GM19395 (cell line): ENCODE measurements at regions not wholly inside any gene's neighbourhood (a gene's known extent, or its start where the extent isn't known, plus 50 kb on each side); places are given as distances from the start of the nearest gene placed in this dataset.

Source experiments
- ATAC-seq: cut with Tn5 transposase; IDR thresholded peaks from one replicate; pipeline ENCODE4 v1.9.1; 2021; ENCODE audit warnings: mild to moderate bottlenecking, moderate library complexity; ENCODE audit not compliant: unreplicated experiment

DNA sequence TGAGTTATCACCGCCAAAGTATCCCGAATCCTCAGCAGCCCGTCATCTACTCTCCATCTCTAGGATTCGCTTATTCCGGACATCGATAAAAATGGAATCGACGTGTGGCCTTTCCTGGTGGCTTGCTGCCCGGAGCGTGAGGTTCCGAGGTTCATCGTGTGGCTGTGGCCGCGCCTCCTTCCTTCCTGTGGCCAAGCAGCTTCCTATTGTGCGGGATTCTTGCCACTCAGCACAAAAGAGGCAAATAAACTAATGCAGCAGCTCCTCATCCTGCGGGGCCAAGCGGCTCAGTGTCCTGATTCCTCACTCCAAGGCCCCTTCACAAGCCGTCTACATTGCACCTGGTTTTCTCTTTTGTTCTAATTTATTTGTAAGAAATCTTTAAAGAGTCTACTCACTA is 800.9 kb downstream of the CDH9 start:
- no peak for ATAC-seq

DNA sequence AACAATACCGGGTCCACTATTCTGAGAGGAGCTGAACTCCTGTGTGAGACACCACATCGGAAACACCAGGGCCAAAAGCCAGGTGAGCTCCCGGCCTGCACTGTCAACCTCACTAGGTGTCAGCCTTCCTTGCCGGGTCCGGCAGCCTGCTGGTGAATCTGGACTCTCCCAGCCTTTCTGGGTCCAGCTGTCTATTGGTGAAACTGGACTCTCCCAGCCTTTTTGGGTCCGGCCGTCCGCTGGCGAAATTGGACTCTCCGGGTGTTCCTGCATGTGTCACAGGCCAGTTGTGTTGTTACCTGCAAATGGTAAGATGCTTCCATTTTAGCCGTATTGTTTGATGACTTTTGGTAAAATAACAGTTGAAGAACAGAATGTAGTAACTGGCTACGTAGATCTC is 801.5 kb downstream of the CDH9 start:
- no peak for ATAC-seq

DNA sequence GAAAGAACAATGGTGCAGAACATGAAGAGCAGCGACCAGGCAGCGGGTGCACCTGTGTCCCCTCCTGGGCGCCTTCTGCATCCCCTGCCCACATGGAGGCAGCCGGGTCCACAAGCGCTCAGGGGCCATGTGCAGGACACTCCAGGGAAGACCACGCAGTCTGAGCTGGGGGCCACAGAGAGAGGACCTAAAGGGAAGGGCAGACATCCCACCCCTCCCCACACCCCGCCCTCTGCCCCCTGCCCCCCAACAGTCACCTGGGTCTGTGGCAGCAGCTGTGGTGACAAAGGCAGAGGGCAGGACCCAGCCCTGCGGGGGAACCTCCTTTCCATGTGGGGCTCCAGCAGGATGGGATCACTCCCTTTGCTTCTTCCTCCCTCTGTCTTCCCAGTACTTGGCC is 805.7 kb downstream of the CDH9 start:
- ATAC-seq, result no peak

DNA sequence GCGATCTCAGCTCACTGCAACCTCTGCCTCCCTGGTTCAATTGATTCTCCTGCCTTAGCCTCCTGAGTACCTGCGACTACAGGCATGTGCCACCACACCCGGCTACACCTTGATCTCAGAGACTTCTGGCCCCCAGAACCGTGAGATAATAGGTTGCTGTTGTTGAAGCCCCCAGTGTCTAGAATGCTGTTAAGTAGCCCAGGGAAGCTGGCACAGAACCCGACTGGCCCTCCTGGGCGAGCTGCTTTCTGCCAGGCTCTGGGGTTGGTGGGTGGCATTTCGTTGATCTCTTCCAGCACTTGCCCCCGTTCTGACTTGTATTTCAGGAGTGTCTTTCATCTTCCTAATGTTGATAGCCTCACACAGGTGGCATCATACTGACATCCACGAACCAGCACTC is 807.1 kb downstream of the CDH9 start:
- ATAC-seq, result no peak

- ATAC-seq, result no peak
Measured at GRCh38 chr5:26229848-26230247, 808.5 kb downstream of the CDH9 start.

GRCh38 chr5:26227245-26227644 is 811.1 kb downstream of the CDH9 start:
- ATAC-seq, result no peak

DNA sequence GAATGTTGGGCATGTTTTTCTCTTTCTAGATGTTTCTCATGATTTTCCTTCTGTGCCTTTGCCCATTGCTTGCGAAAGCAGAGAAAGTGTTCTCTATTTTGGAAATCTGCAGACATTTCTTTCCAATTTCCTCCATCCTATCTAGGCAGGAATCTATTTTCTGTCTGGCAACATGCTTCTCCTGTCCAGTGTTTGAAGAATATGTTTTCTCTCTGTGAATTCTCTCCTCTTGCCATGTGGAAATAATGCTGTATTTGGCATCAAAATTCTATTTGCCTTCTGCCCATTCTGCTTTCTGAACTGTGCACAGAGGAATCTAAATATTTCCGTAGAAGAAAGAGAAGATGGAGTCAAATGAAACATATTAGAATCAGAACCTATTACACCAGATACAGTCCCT is 833.3 kb downstream of the CDH9 start:
- ATAC-seq, result no peak

DNA sequence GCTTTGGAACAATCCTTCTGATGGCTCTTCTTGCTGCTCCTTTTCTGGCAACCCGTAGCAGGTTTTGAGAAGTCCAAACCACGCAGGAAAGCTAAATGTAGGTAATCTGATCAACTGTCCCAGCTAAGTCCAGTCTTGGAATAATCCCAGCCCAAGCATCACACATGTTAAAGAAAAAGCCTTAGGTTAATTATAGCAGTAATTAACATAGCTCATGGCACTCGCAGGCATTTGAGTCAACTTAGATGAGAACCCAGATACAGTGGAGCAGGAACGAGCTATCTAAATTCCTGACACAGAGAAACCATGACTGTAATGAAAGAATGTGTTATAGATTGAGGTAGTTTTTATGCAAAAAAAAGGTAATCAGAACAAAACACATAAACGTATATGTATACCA is 844.8 kb downstream of the CDH9 start:
- no peak for ATAC-seq

DNA sequence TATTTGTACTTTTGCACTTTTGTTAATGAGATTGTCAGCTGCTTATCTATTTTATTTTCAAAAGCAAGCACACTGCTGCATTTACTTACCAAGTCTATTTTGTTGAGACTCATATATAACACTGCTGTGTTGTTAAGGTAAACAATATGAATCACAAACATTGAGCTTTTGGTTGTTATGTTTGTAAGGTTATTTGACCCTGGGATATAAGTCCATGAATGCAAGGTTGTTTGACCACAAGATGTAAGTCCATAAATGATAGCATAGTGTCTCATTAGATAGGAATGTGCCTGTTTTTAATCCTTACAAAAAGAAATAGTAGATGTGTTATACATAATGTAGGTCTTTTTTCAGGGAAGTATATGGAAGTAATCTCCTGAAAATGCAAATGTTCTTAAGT is 845.9 kb downstream of the CDH9 start:
- ATAC-seq, result no peak

DNA sequence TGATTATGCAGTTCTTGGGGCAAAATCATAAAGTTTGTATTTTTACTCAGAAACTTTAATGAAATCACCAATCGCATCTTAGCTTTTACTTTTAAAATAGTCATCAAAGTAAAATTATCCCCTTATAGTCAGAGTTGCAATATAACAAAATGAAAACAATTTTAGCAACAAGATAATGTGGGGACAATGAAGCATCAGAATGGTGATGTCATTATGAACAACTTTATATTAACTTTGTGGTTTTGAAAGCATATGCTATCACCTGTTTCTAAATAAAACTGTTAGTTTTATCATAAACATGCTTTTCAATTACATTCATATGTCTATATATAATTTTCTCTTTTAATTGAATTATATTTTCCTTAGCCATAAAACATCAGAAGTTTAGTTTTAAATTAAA is 856.8 kb downstream of the CDH9 start:
- no peak for ATAC-seq

- ATAC-seq, result no peak
Measured at GRCh38 chr5:26148569-26149107, 889.7 kb downstream of the CDH9 start.

GRCh38 chr5:26143259-26143658 is 895.1 kb downstream of the CDH9 start:
- no peak for ATAC-seq

DNA sequence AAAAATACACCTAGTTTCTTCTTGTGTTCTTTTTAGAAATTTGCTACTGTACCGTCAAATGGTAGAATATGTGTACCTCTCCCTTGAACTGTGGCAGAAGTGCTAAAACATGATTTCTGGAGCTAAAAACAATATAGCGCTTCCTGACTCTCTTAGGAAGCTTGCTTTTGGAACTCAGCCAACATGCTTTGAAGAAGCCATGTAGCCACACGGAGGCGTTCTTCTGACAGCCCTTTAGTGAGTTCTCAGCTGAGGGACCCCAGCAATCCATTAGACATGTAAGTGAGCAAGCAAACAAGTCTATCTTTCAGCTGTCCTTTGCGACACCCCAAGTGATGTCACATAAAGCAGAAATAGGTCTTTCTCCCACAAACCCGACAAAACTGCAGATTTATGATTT is 917.0 kb downstream of the CDH9 start:
- ATAC-seq, result no peak

- ATAC-seq, result no peak
Measured at GRCh38 chr5:26104175-26104574, 934.2 kb downstream of the CDH9 start.

- ATAC-seq, result no peak
Measured at GRCh38 chr5:26060212-26060611, 978.2 kb downstream of the CDH9 start.

DNA sequence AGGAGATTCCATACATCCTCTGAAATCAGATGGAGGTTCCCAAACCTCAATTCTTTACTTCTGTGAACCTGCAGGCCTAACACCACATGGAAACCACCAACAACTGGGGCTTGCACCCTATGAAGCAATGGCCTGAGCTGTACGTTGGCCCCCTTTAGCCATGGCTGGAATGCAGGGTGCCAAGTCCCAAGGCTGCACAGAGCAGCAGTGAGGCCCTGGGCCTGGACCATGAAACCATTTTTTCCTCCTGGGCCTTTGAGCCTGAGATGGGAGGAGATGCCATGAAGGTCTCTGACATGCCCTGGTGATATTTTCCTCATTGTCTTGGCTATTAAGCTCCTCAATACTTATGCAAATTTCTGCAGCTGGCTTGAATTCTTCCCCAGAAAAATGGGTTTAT is 983.8 kb downstream of the CDH9 start:
- ATAC-seq, result no peak

DNA sequence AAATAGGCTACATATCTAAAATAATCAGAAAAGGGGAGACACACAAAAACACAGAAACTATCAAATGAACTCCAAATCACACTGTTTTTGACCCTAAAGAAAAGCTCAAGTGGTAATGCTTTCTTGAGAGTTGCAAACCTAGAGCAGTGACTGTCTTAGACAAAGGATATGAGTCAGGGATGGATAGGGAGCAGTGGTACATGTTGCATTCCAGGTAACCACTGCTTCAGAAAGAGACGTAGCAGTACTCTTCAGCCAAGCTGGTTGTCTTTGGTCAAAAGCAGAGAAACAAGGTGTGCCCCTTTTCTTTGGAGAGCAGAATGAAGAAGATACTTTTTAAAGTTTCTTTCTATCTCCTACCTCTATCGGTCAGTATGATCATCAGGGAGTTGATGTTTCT is 1003.6 kb downstream of the CDH9 start:
- no peak for ATAC-seq

GRCh38 chr5:26031481-26031880 is 1006.9 kb downstream of the CDH9 start:
- no peak for ATAC-seq

- ATAC-seq, result no peak
Measured at GRCh38 chr5:26026044-26026443, 1012.3 kb downstream of the CDH9 start.

- ATAC-seq, result no peak
Measured at GRCh38 chr5:26024774-26025173, 1013.6 kb downstream of the CDH9 start.

- ATAC-seq, result no peak
Measured at GRCh38 chr5:26023361-26023760, 1015.0 kb downstream of the CDH9 start.

DNA sequence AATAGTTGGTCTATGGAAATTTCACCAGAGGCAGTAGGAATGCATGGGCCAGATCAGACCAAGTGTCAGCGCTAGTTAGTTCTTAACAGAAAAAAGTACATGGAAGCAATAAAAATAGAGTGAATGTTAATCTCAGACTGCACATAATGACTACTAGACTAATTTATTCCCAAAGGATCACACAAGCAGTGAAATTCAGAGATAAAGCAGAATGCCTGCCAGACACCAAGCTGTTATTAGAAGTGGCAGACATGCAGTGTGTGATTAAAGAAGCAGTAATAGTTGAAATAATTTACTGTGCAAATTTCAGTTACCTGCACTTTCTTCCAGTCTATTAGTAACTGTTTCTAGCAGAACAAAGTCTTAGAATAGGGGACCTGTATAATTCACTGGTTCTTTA is 1024.2 kb downstream of the CDH9 start:
- no peak for ATAC-seq

GRCh38 chr5:26012078-26012477 is 1026.3 kb downstream of the CDH9 start:
- ATAC-seq, result no peak

- no peak for ATAC-seq
Measured at GRCh38 chr5:26009742-26010141, 1028.6 kb downstream of the CDH9 start.
